ENCODE measurements at regions not wholly inside any gene's neighbourhood (a gene's known extent, or its start where the extent isn't known, plus 50 kb on each side); places are given as distances from the start of the nearest gene placed in this dataset.
"Not testable (repeated sequence)": the region's sequence is repeated elsewhere in the genome, so short reads cannot be mapped to it uniquely, and the experiment has no call there.

DNA sequence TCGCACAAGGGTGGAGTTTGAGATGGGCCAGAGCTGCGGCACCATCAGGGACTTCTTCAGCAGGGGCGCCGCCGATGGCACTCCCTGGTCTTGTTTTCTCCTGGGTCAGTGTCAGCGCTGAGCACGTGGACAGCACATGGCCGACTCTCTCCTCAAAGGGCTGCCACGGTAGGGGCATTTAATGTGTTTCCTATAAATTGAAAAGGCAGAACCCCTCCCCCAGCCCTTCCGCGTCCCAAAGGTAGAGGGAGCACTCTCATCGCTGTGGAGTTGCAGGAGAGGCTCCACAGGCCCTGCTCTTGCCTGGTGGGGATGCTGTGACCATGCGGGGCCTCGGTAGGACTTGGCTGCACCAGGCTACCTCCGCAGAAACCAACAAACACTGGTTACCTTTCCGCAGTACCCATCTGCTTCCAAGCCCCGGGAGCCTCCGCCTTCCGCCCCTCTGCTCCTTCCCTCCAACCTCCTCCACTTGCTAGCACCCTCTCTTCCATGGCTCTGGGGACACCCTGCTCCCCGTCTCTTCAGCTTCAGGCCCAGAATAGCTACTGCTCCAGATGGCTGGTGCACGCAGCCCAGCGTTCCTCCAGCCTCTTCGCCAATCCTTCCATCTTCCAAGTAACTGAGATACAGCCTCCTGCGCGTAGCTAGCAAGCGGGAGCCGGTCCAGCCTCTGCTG, 166.3 kb upstream of the ADCY1 start:
- DNase-seq (ENCODE audit: low spot score): no peak

- DNase-seq (ENCODE audit: low spot score): no peak
These were observed 165.8 kb upstream of the ADCY1 start for GRCh38 chr7:45408409-45408737.

- no peak for DNase-seq (ENCODE audit: low spot score)
These were observed 163.3 kb upstream of the ADCY1 start for GRCh38 chr7:45410893-45411292.

DNA sequence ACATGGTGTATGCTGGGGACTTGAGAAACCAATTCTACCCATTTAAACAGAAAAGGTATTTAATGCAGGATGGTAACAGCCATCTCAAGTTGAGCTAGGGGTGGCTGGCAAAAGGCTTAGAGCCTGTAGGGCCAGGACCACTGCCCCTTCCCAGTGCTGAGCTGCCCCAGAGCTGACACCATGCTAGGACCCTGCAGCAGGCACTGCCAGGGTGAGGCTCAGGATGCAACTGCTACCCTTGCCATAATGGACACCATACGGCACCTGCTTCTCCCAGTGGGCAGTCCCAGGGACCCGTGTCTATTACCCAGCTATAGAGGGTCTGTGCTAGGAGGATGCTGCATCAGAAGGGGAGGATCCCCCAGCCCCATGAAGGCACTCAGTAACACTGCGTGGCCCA, 160.7 kb upstream of the ADCY1 start:
- DNase-seq (ENCODE audit: low spot score): no peak

- no peak for DNase-seq (ENCODE audit: low spot score)
These were observed 159.9 kb upstream of the ADCY1 start for GRCh38 chr7:45414226-45414625.

DNA sequence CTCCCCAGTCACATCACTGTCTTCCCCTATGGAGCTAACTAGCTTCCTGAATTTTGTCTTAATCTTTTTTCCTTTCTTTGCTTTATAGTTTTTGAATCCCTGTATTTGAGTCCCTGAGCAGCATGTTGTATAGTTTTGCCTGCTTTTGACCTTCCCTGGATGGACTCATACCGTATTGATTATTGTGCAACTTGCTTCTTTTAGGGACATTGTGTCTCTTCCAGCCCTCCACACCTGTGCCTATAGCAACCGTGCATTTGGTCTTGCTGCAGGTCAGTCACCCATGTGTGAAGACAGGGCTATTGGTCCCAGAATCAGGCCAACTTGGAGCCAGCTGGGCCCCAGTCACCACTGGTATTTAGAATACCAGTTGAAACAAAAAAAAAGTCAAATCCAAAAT, 158.9 kb upstream of the ADCY1 start:
- DNase-seq (ENCODE audit: low spot score): no peak

DNA sequence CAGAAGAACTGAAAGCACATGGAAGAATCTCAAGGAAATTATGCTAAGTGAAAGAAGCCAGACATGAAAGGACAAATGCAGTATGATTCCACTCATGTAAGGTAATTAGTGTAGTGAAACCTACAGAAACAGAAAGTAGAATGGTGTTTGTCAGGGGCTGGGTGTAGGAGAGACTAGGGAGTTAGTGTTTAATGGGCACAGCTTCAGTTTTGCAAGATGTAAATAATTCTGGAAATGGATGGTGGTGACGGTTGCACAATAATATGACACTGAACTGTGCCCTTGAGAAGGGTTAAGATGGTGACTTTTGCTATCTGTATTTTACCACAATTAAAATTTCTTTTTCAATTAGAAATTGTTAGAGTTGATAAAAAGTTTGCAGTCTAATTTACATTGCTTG, 157.3 kb upstream of the ADCY1 start:
- DNase-seq (ENCODE audit: low spot score): no peak

- DNase-seq (ENCODE audit: low spot score): no peak
These were observed 156.9 kb upstream of the ADCY1 start for GRCh38 chr7:45417268-45417667.

GRCh38 chr7:45417735-45418134, 156.4 kb upstream of the ADCY1 start:
- no peak for DNase-seq (ENCODE audit: low spot score)

GRCh38 chr7:45420843-45421495, 153.2 kb upstream of the ADCY1 start:
- DNase-seq (ENCODE audit: low spot score): no peak

- DNase-seq (ENCODE audit: low spot score): no peak
These were observed 152.4 kb upstream of the ADCY1 start for GRCh38 chr7:45421806-45422205.

DNA sequence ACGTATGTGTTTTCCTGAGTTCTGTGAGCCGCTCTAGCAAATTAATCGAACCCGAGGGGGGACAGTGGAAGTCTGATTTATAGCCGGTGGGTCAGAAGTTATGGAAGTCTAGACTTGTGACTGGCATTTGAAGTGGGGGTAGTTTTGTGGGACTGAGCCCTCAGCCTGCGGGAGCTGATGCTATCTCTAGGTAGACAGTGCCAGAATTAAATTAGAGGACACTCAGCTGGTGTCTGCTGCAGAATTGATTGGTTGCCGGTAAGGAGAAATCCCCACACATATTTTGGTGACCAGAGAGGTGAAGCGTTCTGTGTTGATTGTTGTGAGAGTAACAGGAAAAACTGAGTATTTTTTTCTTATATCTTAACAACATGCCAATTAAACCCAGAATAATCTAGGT, 143.8 kb upstream of the ADCY1 start:
- DNase-seq (ENCODE audit: low spot score): no peak

DNA sequence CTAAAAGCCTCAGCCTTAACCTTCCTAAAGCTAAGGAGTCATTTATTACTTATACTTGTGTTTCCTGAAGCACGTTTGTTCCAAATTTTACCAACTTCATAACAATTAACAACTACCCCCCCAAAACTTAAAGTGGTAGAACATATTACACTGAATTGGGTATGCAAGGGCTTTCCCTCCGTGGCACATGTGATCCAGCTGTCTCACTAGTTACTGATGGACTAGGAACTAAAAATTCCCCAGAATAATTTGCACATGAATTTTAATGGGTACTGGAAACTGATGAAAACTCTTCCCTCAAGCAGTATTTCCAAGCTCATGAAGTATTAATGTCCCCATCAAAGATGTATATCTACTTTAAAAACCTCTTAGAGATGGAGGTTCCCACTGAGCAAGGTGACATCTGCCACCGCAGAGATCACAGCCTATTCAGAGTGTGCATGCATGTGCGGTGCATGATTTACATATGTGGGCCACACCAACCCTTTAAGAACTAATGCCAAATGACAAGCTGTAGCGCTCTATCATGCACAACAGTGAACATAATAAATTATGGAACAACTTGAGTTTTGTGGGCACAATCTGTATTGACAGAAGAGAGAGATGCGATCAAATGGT, 139.9 kb upstream of the ADCY1 start:
- no peak for DNase-seq (ENCODE audit: low spot score)

DNA sequence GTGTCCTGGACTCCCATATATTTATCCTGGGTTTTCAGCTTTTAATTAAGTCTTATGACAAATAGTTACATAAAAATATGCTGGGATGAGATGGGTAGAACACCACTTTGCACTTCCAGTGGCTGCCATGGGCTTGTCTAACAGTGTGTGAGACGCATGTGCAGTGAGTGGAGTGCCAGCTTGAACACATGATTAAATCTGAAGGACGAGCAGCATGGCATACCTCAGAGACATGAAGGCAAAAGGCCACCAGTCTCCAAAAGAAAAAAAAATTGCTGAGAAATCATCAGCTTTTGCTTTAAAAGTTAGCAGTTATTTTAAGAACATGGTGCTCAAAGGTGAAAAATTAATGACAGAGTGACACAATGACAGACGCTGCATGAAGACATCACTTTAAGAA, 139.0 kb upstream of the ADCY1 start:
- no peak for DNase-seq (ENCODE audit: low spot score)

- no peak for DNase-seq (ENCODE audit: low spot score)
These were observed 138.3 kb upstream of the ADCY1 start for GRCh38 chr7:45435846-45436245.

GRCh38 chr7:45440776-45441175, 133.4 kb upstream of the ADCY1 start:
- DNase-seq (ENCODE audit: low spot score): not testable (repeated sequence)

DNA sequence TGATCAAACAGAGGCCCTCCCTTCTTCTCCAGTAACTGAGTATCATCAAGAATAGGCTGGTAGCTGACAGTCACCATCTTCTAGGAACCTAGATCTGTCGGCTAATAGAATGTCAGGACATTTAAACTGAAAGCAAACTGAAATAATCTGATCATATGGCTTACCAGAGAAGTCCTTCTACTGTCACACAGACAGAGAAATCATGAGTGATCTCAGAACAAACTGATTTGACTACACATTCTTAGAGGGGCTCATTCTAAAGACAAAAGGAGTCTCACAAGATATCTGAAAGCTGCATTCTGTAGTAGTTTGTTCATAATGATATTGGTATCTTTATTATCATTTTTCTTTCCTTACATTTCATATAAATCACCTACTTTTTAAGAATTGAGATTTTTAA, 130.9 kb upstream of the ADCY1 start:
- DNase-seq (ENCODE audit: low spot score): no peak

- DNase-seq (ENCODE audit: low spot score): no peak
These were observed 127.8 kb upstream of the ADCY1 start for GRCh38 chr7:45446195-45446944.

DNA sequence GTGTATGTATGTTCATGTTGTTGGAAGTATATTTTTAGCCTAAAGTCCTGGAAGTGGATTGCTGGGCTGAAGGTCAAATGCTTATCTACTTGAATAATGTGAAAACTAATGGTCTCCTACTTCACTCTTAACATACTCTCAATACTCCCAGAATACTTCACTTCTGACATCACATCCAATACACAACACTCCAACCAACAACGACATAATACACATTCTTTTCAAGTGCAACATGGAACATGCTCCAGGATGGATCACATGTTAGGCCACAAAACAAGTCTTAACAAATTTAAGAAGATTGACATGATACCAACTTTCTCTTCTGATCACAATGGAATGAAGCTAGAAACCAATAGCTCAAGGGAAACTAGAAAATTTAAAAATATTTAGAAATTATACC, 126.9 kb upstream of the ADCY1 start:
- no peak for DNase-seq (ENCODE audit: low spot score)

- DNase-seq (ENCODE audit: low spot score): no peak
These were observed 123.5 kb upstream of the ADCY1 start for GRCh38 chr7:45450571-45451204.

GRCh38 chr7:45451342-45452035, 122.7 kb upstream of the ADCY1 start:
- no peak for DNase-seq (ENCODE audit: low spot score)

DNA sequence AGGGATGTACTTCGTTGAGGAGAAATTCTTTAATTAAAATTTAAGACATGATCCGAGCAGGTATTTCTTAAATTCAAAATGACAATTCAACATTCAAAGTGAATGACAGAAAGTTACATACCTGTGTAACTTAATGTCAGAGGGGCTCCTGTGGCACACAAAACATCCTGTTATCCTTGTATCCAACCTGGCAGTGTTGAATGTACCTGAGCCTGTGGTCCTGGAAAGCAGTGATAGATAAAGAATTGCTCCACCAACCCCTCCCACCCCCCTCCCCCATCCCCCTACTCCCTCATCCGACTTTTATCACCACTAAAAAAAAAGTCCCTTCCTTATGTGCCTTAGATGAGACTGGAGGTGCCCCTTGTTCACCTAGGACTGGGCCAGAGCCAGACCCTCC, 119.4 kb upstream of the ADCY1 start:
- no peak for DNase-seq (ENCODE audit: low spot score)

Measured in kidney capillary endothelial cell (primary cell).